ENCODE measurements at regions not wholly inside any gene's neighbourhood (a gene's known extent, or its start where the extent isn't known, plus 50 kb on each side); places are given as distances from the start of the nearest gene placed in this dataset.

DNA sequence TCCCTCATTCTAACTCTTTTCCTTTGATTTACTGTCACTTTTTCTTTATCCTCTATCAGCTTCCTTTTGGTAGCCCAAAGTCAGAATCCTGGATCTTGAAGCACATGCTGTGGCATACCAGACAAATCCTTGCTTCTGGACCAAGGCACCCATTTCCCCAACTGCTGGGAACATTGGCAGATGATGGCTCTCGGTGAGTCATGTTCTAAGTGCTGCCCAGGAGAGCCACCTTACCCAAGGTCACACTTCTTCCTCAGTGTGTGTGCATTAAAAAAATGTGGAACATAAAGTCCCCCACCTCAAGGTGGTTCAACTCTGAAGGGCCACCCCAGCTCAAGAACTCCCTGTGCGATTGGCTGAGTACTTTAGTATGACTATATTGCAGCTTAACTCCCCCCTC lies 141.4 kb upstream of the PUM3 start:
- TF ChIP-seq MTA2 (IDR thresholded peaks at IDR 0.05; ENCODE audit: low read depth), result no peak
- TF ChIP-seq RAD51 (IDR thresholded peaks at IDR 0.05; ENCODE audit: borderline replicate concordance, low read depth), result no peak
- no peak for TF ChIP-seq POLR2A (conservative IDR thresholded peaks at IDR 0.05)
- TF ChIP-seq RBBP5 (IDR thresholded peaks at IDR 0.05; ENCODE audit: borderline replicate concordance, insufficient read depth, low read length, poor library complexity, severe bottlenecking), result no peak
- no peak for TF ChIP-seq BHLHE40 (IDR thresholded peaks at IDR 0.05; ENCODE audit: low read length)
- no peak for TF ChIP-seq RFX5 (IDR thresholded peaks at IDR 0.05; ENCODE audit: low read depth, low read length)
- TF ChIP-seq, protein P1, sequence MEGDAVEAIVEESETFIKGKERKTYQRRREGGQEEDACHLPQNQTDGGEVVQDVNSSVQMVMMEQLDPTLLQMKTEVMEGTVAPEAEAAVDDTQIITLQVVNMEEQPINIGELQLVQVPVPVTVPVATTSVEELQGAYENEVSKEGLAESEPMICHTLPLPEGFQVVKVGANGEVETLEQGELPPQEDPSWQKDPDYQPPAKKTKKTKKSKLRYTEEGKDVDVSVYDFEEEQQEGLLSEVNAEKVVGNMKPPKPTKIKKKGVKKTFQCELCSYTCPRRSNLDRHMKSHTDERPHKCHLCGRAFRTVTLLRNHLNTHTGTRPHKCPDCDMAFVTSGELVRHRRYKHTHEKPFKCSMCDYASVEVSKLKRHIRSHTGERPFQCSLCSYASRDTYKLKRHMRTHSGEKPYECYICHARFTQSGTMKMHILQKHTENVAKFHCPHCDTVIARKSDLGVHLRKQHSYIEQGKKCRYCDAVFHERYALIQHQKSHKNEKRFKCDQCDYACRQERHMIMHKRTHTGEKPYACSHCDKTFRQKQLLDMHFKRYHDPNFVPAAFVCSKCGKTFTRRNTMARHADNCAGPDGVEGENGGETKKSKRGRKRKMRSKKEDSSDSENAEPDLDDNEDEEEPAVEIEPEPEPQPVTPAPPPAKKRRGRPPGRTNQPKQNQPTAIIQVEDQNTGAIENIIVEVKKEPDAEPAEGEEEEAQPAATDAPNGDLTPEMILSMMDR (IDR thresholded peaks at IDR 0.05 in 2 of 3, conservative IDR thresholded peaks at IDR 0.05 in 1 of 3; ENCODE audit: insufficient read depth in 2 of 3, low read depth in 1 of 3, low read length in 3 of 3), result no peak
- TF ChIP-seq, protein P2, sequence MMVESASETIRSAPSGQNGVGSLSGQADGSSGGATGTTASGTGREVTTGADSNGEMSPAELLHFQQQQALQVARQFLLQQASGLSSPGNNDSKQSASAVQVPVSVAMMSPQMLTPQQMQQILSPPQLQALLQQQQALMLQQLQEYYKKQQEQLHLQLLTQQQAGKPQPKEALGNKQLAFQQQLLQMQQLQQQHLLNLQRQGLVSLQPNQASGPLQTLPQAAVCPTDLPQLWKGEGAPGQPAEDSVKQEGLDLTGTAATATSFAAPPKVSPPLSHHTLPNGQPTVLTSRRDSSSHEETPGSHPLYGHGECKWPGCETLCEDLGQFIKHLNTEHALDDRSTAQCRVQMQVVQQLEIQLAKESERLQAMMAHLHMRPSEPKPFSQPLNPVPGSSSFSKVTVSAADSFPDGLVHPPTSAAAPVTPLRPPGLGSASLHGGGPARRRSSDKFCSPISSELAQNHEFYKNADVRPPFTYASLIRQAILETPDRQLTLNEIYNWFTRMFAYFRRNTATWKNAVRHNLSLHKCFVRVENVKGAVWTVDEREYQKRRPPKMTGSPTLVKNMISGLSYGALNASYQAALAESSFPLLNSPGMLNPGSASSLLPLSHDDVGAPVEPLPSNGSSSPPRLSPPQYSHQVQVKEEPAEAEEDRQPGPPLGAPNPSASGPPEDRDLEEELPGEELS (CRISPR knock-in tag; IDR thresholded peaks at IDR 0.05; ENCODE audit: borderline replicate concordance), result no peak
- no peak for TF ChIP-seq PHF8 (IDR thresholded peaks at IDR 0.05; ENCODE audit: borderline replicate concordance, low read length)
- no peak for TF ChIP-seq BDP1 (IDR thresholded peaks at IDR 0.05; ENCODE audit: insufficient read depth, insufficient read length)

Measured in K562 (cell line).